ENCODE measurements at regions not wholly inside any gene's neighbourhood (a gene's known extent, or its start where the extent isn't known, plus 50 kb on each side); places are given as distances from the start of the nearest gene placed in this dataset.

DNA sequence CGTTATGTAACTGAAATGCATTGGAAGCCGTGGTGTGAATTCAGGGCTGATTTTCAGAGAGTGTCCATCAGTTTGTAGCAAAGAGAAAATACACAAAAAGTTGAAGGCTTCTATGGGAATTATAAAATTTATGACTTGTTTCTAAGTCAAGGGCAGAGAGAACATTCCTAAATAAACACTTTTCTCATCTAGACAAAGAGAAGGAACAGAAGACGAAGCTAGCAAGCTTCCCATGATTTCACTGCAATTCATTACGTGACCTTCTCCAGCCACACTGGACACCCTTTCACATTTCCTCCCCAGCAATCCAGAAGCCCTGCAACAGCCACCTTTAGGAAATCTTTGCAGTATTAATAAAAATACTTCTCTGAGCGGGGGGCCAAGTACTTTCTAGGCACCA, 67.8 kb downstream of the TMEM100 start:
- no peaks in the 10 kb centered on the region for H3K9me2 ChIP-seq (replicated peaks; ENCODE audit: insufficient read depth, low read length)
- H3K4me1 ChIP-seq (ENCODE audit: low read length): no peaks in the 10 kb centered on the region
- H3K9me3 ChIP-seq (replicated peaks; ENCODE audit: insufficient read depth, low read length): no peaks in the 10 kb centered on the region
- no peaks in the 10 kb centered on the region for H3K27me3 ChIP-seq (replicated peaks; ENCODE audit: insufficient read depth, low read length)
- DNase-seq: no peak
- H3K27ac ChIP-seq (ENCODE audit: low read length): no peak overlapping the region
- no peaks in the 10 kb centered on the region for H3F3A ChIP-seq (ENCODE audit: insufficient read depth, low read length)
- H3K36me3 ChIP-seq (replicated peaks; ENCODE audit: insufficient read depth, low read length): no peaks in the 10 kb centered on the region
- no peak overlapping the region for H2AFZ ChIP-seq (ENCODE audit: low read length)
- no peak overlapping the region for H3K4me2 ChIP-seq (ENCODE audit: low read depth, low read length)
- no peaks in the 10 kb centered on the region for H4K20me1 ChIP-seq (ENCODE audit: insufficient read depth, low read length)
- no peak overlapping the region for H3K4me3 ChIP-seq (ENCODE audit: low read length)
- TF ChIP-seq, protein P1, sequence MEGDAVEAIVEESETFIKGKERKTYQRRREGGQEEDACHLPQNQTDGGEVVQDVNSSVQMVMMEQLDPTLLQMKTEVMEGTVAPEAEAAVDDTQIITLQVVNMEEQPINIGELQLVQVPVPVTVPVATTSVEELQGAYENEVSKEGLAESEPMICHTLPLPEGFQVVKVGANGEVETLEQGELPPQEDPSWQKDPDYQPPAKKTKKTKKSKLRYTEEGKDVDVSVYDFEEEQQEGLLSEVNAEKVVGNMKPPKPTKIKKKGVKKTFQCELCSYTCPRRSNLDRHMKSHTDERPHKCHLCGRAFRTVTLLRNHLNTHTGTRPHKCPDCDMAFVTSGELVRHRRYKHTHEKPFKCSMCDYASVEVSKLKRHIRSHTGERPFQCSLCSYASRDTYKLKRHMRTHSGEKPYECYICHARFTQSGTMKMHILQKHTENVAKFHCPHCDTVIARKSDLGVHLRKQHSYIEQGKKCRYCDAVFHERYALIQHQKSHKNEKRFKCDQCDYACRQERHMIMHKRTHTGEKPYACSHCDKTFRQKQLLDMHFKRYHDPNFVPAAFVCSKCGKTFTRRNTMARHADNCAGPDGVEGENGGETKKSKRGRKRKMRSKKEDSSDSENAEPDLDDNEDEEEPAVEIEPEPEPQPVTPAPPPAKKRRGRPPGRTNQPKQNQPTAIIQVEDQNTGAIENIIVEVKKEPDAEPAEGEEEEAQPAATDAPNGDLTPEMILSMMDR (IDR thresholded peaks at IDR 0.05; ENCODE audit: low read length): no peak
- TF ChIP-seq EZH2 (optimal IDR thresholded peaks at IDR 0.05; ENCODE audit: low read depth, low read length) (no peak), EZH2phosphoT487 (IDR thresholded peaks at IDR 0.05; ENCODE audit: low read length) (no peak)
- H3K9ac ChIP-seq (ENCODE audit: low read length): no peak overlapping the region
- H3K79me2 ChIP-seq (ENCODE audit: low read length): no peaks in the 10 kb centered on the region

- H3K27me3 ChIP-seq (replicated peaks; ENCODE audit: insufficient read depth, low read length): no peaks in the 10 kb centered on the region
- no peak overlapping the region for H3K27ac ChIP-seq (ENCODE audit: low read length)
- TF ChIP-seq EZH2phosphoT487 (IDR thresholded peaks at IDR 0.05; ENCODE audit: low read length) (no peak), EZH2 (optimal IDR thresholded peaks at IDR 0.05; ENCODE audit: low read depth, low read length) (no peak)
- TF ChIP-seq, protein P1 (IDR thresholded peaks at IDR 0.05; ENCODE audit: low read length): no peak
- H3K4me1 ChIP-seq (ENCODE audit: low read length): no peaks in the 10 kb centered on the region
- H3K79me2 ChIP-seq (ENCODE audit: low read length): no peaks in the 10 kb centered on the region
- H3K9me2 ChIP-seq (replicated peaks; ENCODE audit: insufficient read depth, low read length): no peaks in the 10 kb centered on the region
- H3K9ac ChIP-seq (ENCODE audit: low read length): no peak overlapping the region
- no peaks in the 10 kb centered on the region for H4K20me1 ChIP-seq (ENCODE audit: insufficient read depth, low read length)
- DNase-seq: no peak
- no peak overlapping the region for H3K4me3 ChIP-seq (ENCODE audit: low read length)
- no peak overlapping the region for H3K4me2 ChIP-seq (ENCODE audit: low read depth, low read length)
- no peak overlapping the region for H2AFZ ChIP-seq (ENCODE audit: low read length)
- H3K9me3 ChIP-seq (replicated peaks; ENCODE audit: insufficient read depth, low read length): no peaks in the 10 kb centered on the region
- H3K36me3 ChIP-seq (replicated peaks; ENCODE audit: insufficient read depth, low read length): no peaks in the 10 kb centered on the region
- H3F3A ChIP-seq (ENCODE audit: insufficient read depth, low read length): no peaks in the 10 kb centered on the region
These were observed 68.6 kb downstream of the TMEM100 start for GRCh38 chr17:55654022-55654421.

DNA sequence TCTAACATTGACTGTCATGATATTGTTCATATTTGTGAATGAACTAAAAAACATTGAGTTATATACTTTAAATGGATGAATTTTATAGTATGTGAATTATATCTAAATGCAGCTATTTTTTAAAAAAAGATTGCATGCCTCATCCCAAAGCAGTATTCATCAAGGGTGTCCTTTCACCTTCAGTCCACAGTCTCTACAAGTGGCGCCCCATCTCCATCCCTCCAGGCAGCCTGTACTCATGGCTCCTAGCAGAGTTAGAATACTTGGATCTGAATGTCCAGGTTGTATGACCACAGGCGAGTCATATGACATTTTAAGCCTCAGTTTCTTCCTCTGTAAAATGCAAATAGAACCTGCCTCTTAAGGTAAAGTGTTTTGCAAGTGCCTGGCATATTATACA, 69.8 kb downstream of the TMEM100 start:
- DNase-seq: no peak
- no peaks in the 10 kb centered on the region for H3K9me2 ChIP-seq (replicated peaks; ENCODE audit: insufficient read depth, low read length)
- no peak overlapping the region for H3K27ac ChIP-seq (ENCODE audit: low read length)
- no peak overlapping the region for H3K4me3 ChIP-seq (ENCODE audit: low read length)
- no peak overlapping the region for H2AFZ ChIP-seq (ENCODE audit: low read length)
- H3K4me1 ChIP-seq (ENCODE audit: low read length): no peaks in the 10 kb centered on the region
- no peaks in the 10 kb centered on the region for H3K79me2 ChIP-seq (ENCODE audit: low read length)
- no peaks in the 10 kb centered on the region for H4K20me1 ChIP-seq (ENCODE audit: insufficient read depth, low read length)
- no peaks in the 10 kb centered on the region for H3K36me3 ChIP-seq (replicated peaks; ENCODE audit: insufficient read depth, low read length)
- H3K4me2 ChIP-seq (ENCODE audit: low read depth, low read length): no peak overlapping the region
- TF ChIP-seq, protein P1 (IDR thresholded peaks at IDR 0.05; ENCODE audit: low read length): no peak
- TF ChIP-seq EZH2phosphoT487 (IDR thresholded peaks at IDR 0.05; ENCODE audit: low read length) (no peak), EZH2 (optimal IDR thresholded peaks at IDR 0.05; ENCODE audit: low read depth, low read length) (no peak)
- no peaks in the 10 kb centered on the region for H3K9me3 ChIP-seq (replicated peaks; ENCODE audit: insufficient read depth, low read length)
- H3K27me3 ChIP-seq (replicated peaks; ENCODE audit: insufficient read depth, low read length): no peaks in the 10 kb centered on the region
- no peaks in the 10 kb centered on the region for H3F3A ChIP-seq (ENCODE audit: insufficient read depth, low read length)
- H3K9ac ChIP-seq (ENCODE audit: low read length): no peak overlapping the region
